Endothelial cell of umbilical vein (primary cell): ENCODE measurements at regions not wholly inside any gene's neighbourhood (a gene's known extent, or its start where the extent isn't known, plus 50 kb on each side); places are given as distances from the start of the nearest gene placed in this dataset.

Experiments used
- BruUV-seq: library from RNA; stranded (reverse); fragments of 400-500 nt; replicated peaks from 2 replicates; lab custom pipeline; 2021; lab: Mats Ljungman, UMichigan
- CTCF ChIA-PET: fragments of 300-600, 350-600 bp; sonication (Branson Sonifier 250); formaldehyde crosslinking; loops from one replicate; lab custom pipeline; 2021; ENCODE audit warnings: antibody characterized with exemption, inconsistent platforms; lab: Charles Lee
- POLR2A ChIA-PET: fragments of 300-600, 350-600 bp; sonication (Branson Sonifier 250); formaldehyde crosslinking; loops from one replicate; lab custom pipeline; 2021; ENCODE audit warnings: antibody characterized with exemption, inconsistent platforms; lab: Charles Lee
- DNase-seq: peaks from one replicate; pipeline ENCODE4 v3.0.0-alpha.2; 2011; ENCODE audit warnings: low read depth, low spot score
- FAIRE-seq: peaks from 2 replicates; lab custom pipeline; 2011; peaks lifted over from hg19 to GRCh38; lab: Jason Lieb, UNC
- H2AFZ ChIP-seq: 2 replicates; pipeline ENCODE4 v1.6.0; 2012; ENCODE audit warnings: low read depth, low read length, control low read depth, inconsistent platforms
- H3K27ac ChIP-seq: 2 replicates; pipeline ENCODE4 v1.5.1; 2011; ENCODE audit warnings: low read depth, mild to moderate bottlenecking, control low read depth, low read length, moderate library complexity; ENCODE audit not compliant: insufficient read depth
- H3K27me3 ChIP-seq, 2 experiments: 2 replicates each; pipeline versions ENCODE4 v1.6.0 to v1.6.1; 2011; ENCODE audit warnings: low read length in 2 of 2, mixed read lengths in 1 of 2; ENCODE audit not compliant: control insufficient read depth in 2 of 2, insufficient read depth in 2 of 2
- H3K36me3 ChIP-seq, 2 experiments: 2 replicates in 1 of 2; 3 replicates in 1 of 2; pipeline ENCODE4 v1.5.1; 2011; ENCODE audit warnings: low read length in 2 of 2, mild to moderate bottlenecking in 1 of 2, moderate library complexity in 1 of 2; ENCODE audit not compliant: control insufficient read depth in 2 of 2, insufficient read depth in 2 of 2; ENCODE audit errors: extremely low read depth in 1 of 2
- H3K4me1 ChIP-seq: 3 replicates; pipeline ENCODE4 v1.5.1; 2011; ENCODE audit warnings: mild to moderate bottlenecking, low read length; ENCODE audit not compliant: control insufficient read depth, insufficient read depth; ENCODE audit errors: extremely low read depth
- H3K4me2 ChIP-seq: 2 replicates; pipeline ENCODE4 v1.6.1; 2011; ENCODE audit warnings: low read length, control low read depth, mixed read lengths; ENCODE audit not compliant: insufficient read depth
- H3K4me3 ChIP-seq, 3 experiments: fragments of 200-600 bp in 1 of 3; sonication (generic), shearing (Covaris generic) in 1 of 3; replicated peaks in 1 of 3; 2 replicates each; pipeline ENCODE4 v1.5.1; 2011 to 2016; ENCODE audit warnings: control low read depth in 3 of 3, low read length in 3 of 3, mild to moderate bottlenecking in 2 of 3, inconsistent platforms in 1 of 3, low read depth in 1 of 3, moderate library complexity in 1 of 3; ENCODE audit not compliant: insufficient read depth in 1 of 3
- H3K79me2 ChIP-seq: 2 replicates; pipeline ENCODE4 v1.6.0; 2012; ENCODE audit warnings: low read length, inconsistent platforms; ENCODE audit not compliant: control insufficient read depth, insufficient read depth
- H3K9ac ChIP-seq: replicated peaks from 2 replicates; pipeline ENCODE3; 2011; ENCODE audit warnings: low read length, control low read depth; ENCODE audit not compliant: insufficient read depth; ENCODE audit errors: extremely low read depth
- H3K9me1 ChIP-seq: replicated peaks from 3 replicates; pipeline ENCODE4 v1.6.0; 2011; ENCODE audit warnings: mild to moderate bottlenecking, low read length; ENCODE audit not compliant: control insufficient read depth, insufficient read depth; ENCODE audit errors: extremely low read depth
- H3K9me3 ChIP-seq: replicated peaks from 2 replicates; pipeline ENCODE4 v1.5.1; 2012; ENCODE audit warnings: low read length, inconsistent platforms; ENCODE audit not compliant: control insufficient read depth, insufficient read depth
- H4K20me1 ChIP-seq: replicated peaks from 2 replicates; pipeline ENCODE3; 2011; ENCODE audit warnings: mild to moderate bottlenecking, low read length; ENCODE audit not compliant: control insufficient read depth, insufficient read depth; ENCODE audit errors: extremely low read depth
- EZH2 ChIP-seq: IDR thresholded peaks from 2 replicates; pipeline ENCODE4 v1.6.1; 2012; ENCODE audit warnings: borderline replicate concordance, low read depth, mild to moderate bottlenecking, moderate library complexity, low read length, inconsistent platforms; ENCODE audit not compliant: severe bottlenecking
- FOS ChIP-seq: IDR thresholded peaks from 2 replicates; pipeline ENCODE4 v1.6.1; 2011; ENCODE audit warnings: mild to moderate bottlenecking, low read length, moderate library complexity, borderline replicate concordance; ENCODE audit not compliant: insufficient read depth
- GATA2 ChIP-seq: IDR thresholded peaks from 2 replicates; pipeline ENCODE4 v1.7.0; 2011; ENCODE audit warnings: low read depth, mild to moderate bottlenecking, moderate library complexity, mixed read lengths, low read length; ENCODE audit not compliant: insufficient read length, insufficient read depth
- JUN ChIP-seq: IDR thresholded peaks from 2 replicates; pipeline ENCODE4 v1.6.1; 2011; ENCODE audit warnings: borderline replicate concordance, low read depth; ENCODE audit not compliant: insufficient read length, insufficient read depth
- MYC ChIP-seq: IDR thresholded peaks from one replicate; pipeline ENCODE4 v1.6.1; 2011; ENCODE audit warnings: mild to moderate bottlenecking, low read depth, low read length
- POLR2A ChIP-seq: IDR thresholded peaks from 2 replicates; pipeline ENCODE4 v1.6.1; 2012; ENCODE audit warnings: low read depth, mild to moderate bottlenecking, control low read depth, low read length
- POLR2AphosphoS5 ChIP-seq: IDR thresholded peaks from 2 replicates; pipeline ENCODE4 v1.6.1; 2012; ENCODE audit warnings: low read depth, mild to moderate bottlenecking, control low read depth, low read length, moderate library complexity; ENCODE audit not compliant: insufficient read depth
- dilution Hi-C: fragments of 300-500 bp; cut with MboI; formaldehyde crosslinking; loops from one replicate; pipeline ENCODE4 v1.15.0; 2019; ENCODE audit warnings: low sequenced_read_pairs; ENCODE audit not compliant: extremely low pct_ligation_motif_present
- intact Hi-C: fragments of 100-400 bp; cut with micrococcal nuclease; formaldehyde crosslinking; loops from one replicate; pipeline ENCODE4 v1.10.0; 2022
- TF ChIP-seq, protein P1 (sequence below), 2 donors: IDR thresholded peaks; 1 replicate in 1 of 2; 2 replicates in 1 of 2; pipeline ENCODE4 v1.5.1; 2011; ENCODE audit warnings: low read length in 2 of 2, mild to moderate bottlenecking in 2 of 2, moderate library complexity in 2 of 2, control low read depth in 1 of 2, inconsistent platforms in 1 of 2, low read depth in 1 of 2; ENCODE audit not compliant: insufficient read depth in 1 of 2; ENCODE audit errors: extremely low read depth in 1 of 2
- TF ChIP-seq, protein P2 (sequence below): IDR thresholded peaks from 2 replicates; pipeline ENCODE4 v1.6.1; 2011; ENCODE audit not compliant: insufficient read depth, insufficient read length

DNA sequence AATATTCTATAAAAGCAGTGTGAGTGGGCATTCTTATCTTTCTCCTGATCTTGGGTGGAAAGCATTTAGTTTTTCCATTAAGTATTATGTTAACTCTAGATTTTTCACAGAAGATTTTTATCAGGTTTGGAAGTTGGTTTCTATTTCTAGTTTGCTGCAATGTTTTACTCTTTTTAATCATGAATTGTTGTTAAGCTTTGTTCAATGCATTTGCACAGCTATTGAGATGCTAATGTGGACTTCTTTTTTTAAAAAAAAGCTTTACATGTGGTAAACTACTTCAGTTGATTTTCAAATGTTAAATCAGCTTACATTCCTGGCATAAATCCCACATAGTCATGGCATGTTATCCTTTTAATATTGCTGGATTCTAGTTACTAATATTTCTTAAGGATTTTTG, 363.6 kb upstream of the NRP1 start:
- no peak overlapping the region for H3K9ac ChIP-seq
- no peaks in the 10 kb centered on the region for H3K27me3 ChIP-seq
- intact Hi-C loops = no loop called here
- no peak for FAIRE-seq
- TF ChIP-seq POLR2A (no peak), FOS (no peak), GATA2 (no peak), JUN (no peak), POLR2AphosphoS5 (no peak), EZH2 (no peak), MYC (no peak)
- TF ChIP-seq, protein P1, sequence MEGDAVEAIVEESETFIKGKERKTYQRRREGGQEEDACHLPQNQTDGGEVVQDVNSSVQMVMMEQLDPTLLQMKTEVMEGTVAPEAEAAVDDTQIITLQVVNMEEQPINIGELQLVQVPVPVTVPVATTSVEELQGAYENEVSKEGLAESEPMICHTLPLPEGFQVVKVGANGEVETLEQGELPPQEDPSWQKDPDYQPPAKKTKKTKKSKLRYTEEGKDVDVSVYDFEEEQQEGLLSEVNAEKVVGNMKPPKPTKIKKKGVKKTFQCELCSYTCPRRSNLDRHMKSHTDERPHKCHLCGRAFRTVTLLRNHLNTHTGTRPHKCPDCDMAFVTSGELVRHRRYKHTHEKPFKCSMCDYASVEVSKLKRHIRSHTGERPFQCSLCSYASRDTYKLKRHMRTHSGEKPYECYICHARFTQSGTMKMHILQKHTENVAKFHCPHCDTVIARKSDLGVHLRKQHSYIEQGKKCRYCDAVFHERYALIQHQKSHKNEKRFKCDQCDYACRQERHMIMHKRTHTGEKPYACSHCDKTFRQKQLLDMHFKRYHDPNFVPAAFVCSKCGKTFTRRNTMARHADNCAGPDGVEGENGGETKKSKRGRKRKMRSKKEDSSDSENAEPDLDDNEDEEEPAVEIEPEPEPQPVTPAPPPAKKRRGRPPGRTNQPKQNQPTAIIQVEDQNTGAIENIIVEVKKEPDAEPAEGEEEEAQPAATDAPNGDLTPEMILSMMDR (IDR thresholded peaks at IDR 0.05; ENCODE audit: extremely low read depth in 1 of 2, insufficient read depth in 1 of 2, low read depth in 1 of 2, low read length in 2 of 2) = no peak
- TF ChIP-seq, protein P2, sequence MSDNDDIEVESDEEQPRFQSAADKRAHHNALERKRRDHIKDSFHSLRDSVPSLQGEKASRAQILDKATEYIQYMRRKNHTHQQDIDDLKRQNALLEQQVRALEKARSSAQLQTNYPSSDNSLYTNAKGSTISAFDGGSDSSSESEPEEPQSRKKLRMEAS = no peak
- ChIA-PET POLR2A (no interaction called here), CTCF (interaction anchor here (1.0 kb wide), 1 partner anchor 15 kb away, joined by 3 read pairs; no protein-coding TSS in a partner anchor)
- no peak overlapping the region for H2AFZ ChIP-seq
- no TSS peak for BruUV-seq
- no peak overlapping the region for H3K4me2 ChIP-seq
- H3K79me2 ChIP-seq = no peaks in the 10 kb centered on the region
- DNase-seq = no peak
- H4K20me1 ChIP-seq = no peaks in the 10 kb centered on the region
- H3K4me1 ChIP-seq = no peaks in the 10 kb centered on the region
- dilution Hi-C loops = no loop called here
- no peaks in the 10 kb centered on the region for H3K9me1 ChIP-seq
- H3K9me3 ChIP-seq = no peaks in the 10 kb centered on the region
- no peak overlapping the region for H3K27ac ChIP-seq
- H3K4me3 ChIP-seq = no peak overlapping the region
- no peaks in the 10 kb centered on the region for H3K36me3 ChIP-seq
